ENCODE measurements at regions not wholly inside any gene's neighbourhood (a gene's known extent, or its start where the extent isn't known, plus 50 kb on each side); places are given as distances from the start of the nearest gene placed in this dataset.

- no peaks in the 10 kb centered on the region for H3K36me3 ChIP-seq (ENCODE audit: low read depth)
- H3K9me3 ChIP-seq (ENCODE audit: severe bottlenecking) = no peaks in the 10 kb centered on the region
- H3K4me3 ChIP-seq (ENCODE audit: severe bottlenecking) = no peak overlapping the region
- ATAC-seq (ENCODE audit: low read depth) (no peak), DNase-seq (ENCODE audit: low spot score) (no peak)
- no peak overlapping the region for H3K27ac ChIP-seq (ENCODE audit: poor library complexity, severe bottlenecking)
- no peaks in the 10 kb centered on the region for H3K4me1 ChIP-seq (ENCODE audit: insufficient read depth, poor library complexity, severe bottlenecking)
- TF ChIP-seq, protein P1, sequence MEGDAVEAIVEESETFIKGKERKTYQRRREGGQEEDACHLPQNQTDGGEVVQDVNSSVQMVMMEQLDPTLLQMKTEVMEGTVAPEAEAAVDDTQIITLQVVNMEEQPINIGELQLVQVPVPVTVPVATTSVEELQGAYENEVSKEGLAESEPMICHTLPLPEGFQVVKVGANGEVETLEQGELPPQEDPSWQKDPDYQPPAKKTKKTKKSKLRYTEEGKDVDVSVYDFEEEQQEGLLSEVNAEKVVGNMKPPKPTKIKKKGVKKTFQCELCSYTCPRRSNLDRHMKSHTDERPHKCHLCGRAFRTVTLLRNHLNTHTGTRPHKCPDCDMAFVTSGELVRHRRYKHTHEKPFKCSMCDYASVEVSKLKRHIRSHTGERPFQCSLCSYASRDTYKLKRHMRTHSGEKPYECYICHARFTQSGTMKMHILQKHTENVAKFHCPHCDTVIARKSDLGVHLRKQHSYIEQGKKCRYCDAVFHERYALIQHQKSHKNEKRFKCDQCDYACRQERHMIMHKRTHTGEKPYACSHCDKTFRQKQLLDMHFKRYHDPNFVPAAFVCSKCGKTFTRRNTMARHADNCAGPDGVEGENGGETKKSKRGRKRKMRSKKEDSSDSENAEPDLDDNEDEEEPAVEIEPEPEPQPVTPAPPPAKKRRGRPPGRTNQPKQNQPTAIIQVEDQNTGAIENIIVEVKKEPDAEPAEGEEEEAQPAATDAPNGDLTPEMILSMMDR (IDR thresholded peaks at IDR 0.05; ENCODE audit: poor library complexity, severe bottlenecking) = no peak
- H3K27me3 ChIP-seq (ENCODE audit: insufficient read depth, poor library complexity, severe bottlenecking) = no peaks in the 10 kb centered on the region
Measured at GRCh38 chr1:229753764-229754551, 127.9 kb downstream of the URB2 start.

GRCh38 chr1:229756666-229757065 is 130.6 kb downstream of the URB2 start:
- H3K36me3 ChIP-seq (ENCODE audit: low read depth) = no peaks in the 10 kb centered on the region
- H3K4me1 ChIP-seq (ENCODE audit: insufficient read depth, poor library complexity, severe bottlenecking) = no peaks in the 10 kb centered on the region
- DNase-seq (ENCODE audit: low spot score) = no peak
- no peaks in the 10 kb centered on the region for H3K9me3 ChIP-seq (ENCODE audit: severe bottlenecking)
- no peak overlapping the region for H3K4me3 ChIP-seq (ENCODE audit: severe bottlenecking)
- H3K27ac ChIP-seq (ENCODE audit: poor library complexity, severe bottlenecking) = no peak overlapping the region
- ATAC-seq (ENCODE audit: low read depth) = peak; percentile 58; the same call in 1 of the 3 replicates
- no peaks in the 10 kb centered on the region for H3K27me3 ChIP-seq (ENCODE audit: insufficient read depth, poor library complexity, severe bottlenecking)
- TF ChIP-seq, protein P1 (IDR thresholded peaks at IDR 0.05; ENCODE audit: poor library complexity, severe bottlenecking) = no peak

DNA sequence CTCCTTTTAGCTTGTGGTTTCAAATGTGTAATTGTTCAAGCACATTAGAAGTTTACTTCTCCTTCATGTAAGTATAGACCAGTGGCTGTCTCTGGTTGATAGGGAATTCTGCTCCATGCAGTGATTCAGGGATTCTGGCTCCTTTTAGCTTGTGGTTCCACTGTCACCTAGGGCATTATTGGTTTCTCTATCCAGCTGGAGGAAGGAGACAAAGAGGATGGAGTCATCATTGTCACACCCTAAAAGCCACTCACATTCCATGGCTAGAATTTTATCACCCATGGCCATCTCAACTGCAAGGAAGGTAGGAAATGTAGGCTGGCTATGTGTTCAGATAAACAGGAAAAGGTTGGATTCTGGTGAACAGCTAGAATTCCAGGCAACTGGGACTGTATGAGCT is 131.2 kb downstream of the URB2 start:
- Histone ChIP-seq H3K27ac (ENCODE audit: poor library complexity, severe bottlenecking) (no peak overlapping the region), H3K4me1 (ENCODE audit: insufficient read depth, poor library complexity, severe bottlenecking) (no peaks in the 10 kb centered on the region), H3K27me3 (ENCODE audit: insufficient read depth, poor library complexity, severe bottlenecking) (no peaks in the 10 kb centered on the region), H3K36me3 (ENCODE audit: low read depth) (no peaks in the 10 kb centered on the region), H3K4me3 (ENCODE audit: severe bottlenecking) (no peak overlapping the region), H3K9me3 (ENCODE audit: severe bottlenecking) (no peaks in the 10 kb centered on the region)
- TF ChIP-seq, protein P1 (IDR thresholded peaks at IDR 0.05; ENCODE audit: poor library complexity, severe bottlenecking) = no peak
- no peak for DNase-seq (ENCODE audit: low spot score)
- ATAC-seq (ENCODE audit: low read depth) = no peak

DNA sequence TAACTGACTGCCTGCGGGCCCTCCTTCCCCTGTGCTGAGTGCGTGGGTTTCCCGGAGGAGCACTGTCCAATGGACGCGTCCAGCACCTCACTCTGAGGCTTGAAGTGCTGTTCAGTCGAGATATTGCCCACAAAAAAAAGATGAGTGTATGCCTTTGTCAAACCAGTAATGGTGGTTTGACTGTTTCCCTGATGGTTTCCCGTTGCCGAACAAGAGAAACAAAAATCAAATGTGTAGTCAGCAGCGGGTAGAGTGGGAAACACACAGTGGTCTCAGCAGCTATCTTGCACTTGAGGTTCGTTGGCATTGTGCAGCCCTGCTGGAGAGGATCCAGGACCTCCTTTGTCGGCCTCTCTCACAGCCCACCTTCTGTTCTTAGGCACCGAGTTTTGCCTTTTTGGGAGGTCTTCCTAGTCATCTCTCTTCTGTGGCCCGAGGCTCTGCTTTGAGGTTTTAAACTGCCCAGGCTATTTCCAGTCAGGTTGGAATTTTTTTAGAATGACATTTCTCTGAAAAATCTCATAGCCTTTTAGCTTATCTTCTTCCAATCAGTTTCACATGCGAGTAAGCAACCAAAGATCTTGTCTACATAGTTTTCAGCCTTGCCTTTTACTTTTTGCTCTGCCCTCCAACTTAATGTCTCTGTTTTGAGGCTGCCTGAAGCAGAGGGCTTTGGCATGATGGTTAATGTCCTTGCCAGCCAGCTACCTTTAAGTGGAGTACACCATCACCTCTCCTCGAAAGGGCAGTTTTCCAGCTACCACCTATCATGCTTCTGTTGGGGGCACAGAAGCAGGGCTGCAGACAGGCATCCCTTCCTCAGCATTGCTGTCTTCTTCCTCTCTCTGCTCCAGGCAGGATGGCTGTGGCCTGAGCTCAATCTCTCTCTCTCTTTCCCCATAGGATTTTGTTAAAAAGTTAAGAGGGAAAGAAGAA is 132.3 kb downstream of the URB2 start:
- Histone ChIP-seq H3K27me3 (ENCODE audit: insufficient read depth, poor library complexity, severe bottlenecking) (no peaks in the 10 kb centered on the region), H3K4me1 (ENCODE audit: insufficient read depth, poor library complexity, severe bottlenecking) (no peaks in the 10 kb centered on the region), H3K9me3 (ENCODE audit: severe bottlenecking) (no peaks in the 10 kb centered on the region), H3K36me3 (ENCODE audit: low read depth) (no peaks in the 10 kb centered on the region), H3K27ac (ENCODE audit: poor library complexity, severe bottlenecking) (no peak overlapping the region), H3K4me3 (ENCODE audit: severe bottlenecking) (no peak overlapping the region)
- ATAC-seq (ENCODE audit: low read depth) (no peak), DNase-seq (ENCODE audit: low spot score) (no peak)
- TF ChIP-seq, protein P1 (IDR thresholded peaks at IDR 0.05; ENCODE audit: poor library complexity, severe bottlenecking) = no peak
